Esophagus muscularis mucosa (tissue), 4 donors: ENCODE measurements at regions not wholly inside any gene's neighbourhood (a gene's known extent, or its start where the extent isn't known, plus 50 kb on each side); places are given as distances from the start of the nearest gene placed in this dataset.

Source experiments
- EP300 ChIP-seq: sonication (generic); formaldehyde crosslinking; IDR thresholded peaks from one replicate; pipeline ENCODE4 v1.6.1; 2017; ENCODE audit warnings: antibody characterized with exemption
- POLR2A ChIP-seq: fragments of 450-650 bp; IDR thresholded peaks from one replicate; pipeline ENCODE4 v1.6.1; 2017; ENCODE audit warnings: antibody characterized with exemption, moderate library complexity, mild to moderate bottlenecking, low read depth
- POLR2AphosphoS5 ChIP-seq, 2 donors: sonication (generic); formaldehyde crosslinking; IDR thresholded peaks; one replicate each; pipeline ENCODE4 v1.6.1; 2017; ENCODE audit warnings: antibody characterized with exemption in 2 of 2
- TF ChIP-seq, protein P1 (sequence below), 3 experiments: fragments of 200-600 bp in 2 of 3; fragments of 450-650 bp in 1 of 3; sonication (generic) in 2 of 3; IDR thresholded peaks; one replicate each; pipeline ENCODE4 v1.5.1; 2017 to 2019; ENCODE audit warnings: antibody characterized with exemption in 3 of 3, mild to moderate bottlenecking in 2 of 3, moderate library complexity in 1 of 3

DNA sequence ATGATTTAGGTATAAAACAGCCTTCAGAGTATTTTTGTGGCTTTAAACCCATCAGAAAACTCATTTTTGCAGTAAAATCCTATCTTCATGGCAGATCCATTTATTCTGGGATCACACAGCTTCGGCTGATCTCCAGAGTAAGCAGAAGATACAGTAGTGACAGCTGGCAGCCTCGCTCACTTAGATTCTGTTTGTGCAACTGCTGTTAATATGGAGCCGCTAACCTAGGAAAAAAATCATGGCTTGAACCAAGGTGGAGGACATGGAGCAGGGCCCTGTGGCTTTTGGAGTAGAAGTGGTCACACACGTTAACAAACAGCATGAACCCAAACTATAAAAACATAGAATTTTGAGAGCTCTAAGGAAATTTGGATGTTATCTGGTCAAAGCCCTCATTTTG is 137.2 kb upstream of the ARHGAP5 start:
- TF ChIP-seq POLR2A (no peak), POLR2AphosphoS5 (IDR thresholded peaks at IDR 0.05) (no peak), EP300 (no peak)
- TF ChIP-seq, protein P1, sequence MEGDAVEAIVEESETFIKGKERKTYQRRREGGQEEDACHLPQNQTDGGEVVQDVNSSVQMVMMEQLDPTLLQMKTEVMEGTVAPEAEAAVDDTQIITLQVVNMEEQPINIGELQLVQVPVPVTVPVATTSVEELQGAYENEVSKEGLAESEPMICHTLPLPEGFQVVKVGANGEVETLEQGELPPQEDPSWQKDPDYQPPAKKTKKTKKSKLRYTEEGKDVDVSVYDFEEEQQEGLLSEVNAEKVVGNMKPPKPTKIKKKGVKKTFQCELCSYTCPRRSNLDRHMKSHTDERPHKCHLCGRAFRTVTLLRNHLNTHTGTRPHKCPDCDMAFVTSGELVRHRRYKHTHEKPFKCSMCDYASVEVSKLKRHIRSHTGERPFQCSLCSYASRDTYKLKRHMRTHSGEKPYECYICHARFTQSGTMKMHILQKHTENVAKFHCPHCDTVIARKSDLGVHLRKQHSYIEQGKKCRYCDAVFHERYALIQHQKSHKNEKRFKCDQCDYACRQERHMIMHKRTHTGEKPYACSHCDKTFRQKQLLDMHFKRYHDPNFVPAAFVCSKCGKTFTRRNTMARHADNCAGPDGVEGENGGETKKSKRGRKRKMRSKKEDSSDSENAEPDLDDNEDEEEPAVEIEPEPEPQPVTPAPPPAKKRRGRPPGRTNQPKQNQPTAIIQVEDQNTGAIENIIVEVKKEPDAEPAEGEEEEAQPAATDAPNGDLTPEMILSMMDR (IDR thresholded peaks at IDR 0.05) = no peak
